AG08396 (cell line): ENCODE measurements at regions not wholly inside any gene's neighbourhood (a gene's known extent, or its start where the extent isn't known, plus 50 kb on each side); places are given as distances from the start of the nearest gene placed in this dataset.
A peak's percentile ranks its signal among the peaks of the same experiment; 100 is the strongest.
"Not testable (repeated sequence)": the region's sequence is repeated elsewhere in the genome, so short reads cannot be mapped to it uniquely, and the experiment has no call there.

Source experiments
- DNase-seq: peaks from one replicate; pipeline ENCODE4 v3.0.0; 2012; ENCODE audit warnings: low spot score, mixed read lengths

- peak; percentile 49 for DNase-seq
Observed at GRCh38 chr5:124963236-124963919, 216.9 kb upstream of the ZNF608 start.

DNA sequence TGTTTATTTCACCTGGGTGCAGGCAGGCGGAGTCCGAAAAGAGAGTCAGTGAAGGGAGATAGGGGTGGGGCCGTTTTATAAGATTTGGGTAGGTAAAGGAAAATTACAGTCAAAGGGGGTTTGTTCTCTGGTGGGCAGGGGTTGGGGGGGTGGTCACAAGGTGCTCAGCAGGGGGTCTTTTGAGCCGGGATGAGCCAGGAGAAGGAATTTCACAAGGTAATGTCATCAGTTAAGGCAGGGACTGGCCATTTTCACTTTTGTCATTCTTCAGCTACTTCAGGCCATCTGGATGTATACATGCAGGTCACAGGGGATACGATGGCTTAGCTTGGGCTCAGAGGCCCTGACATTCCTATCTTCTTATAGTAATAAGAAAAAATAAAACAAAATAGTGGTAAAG, 220.3 kb upstream of the ZNF608 start:
- DNase-seq: not testable (repeated sequence)

DNA sequence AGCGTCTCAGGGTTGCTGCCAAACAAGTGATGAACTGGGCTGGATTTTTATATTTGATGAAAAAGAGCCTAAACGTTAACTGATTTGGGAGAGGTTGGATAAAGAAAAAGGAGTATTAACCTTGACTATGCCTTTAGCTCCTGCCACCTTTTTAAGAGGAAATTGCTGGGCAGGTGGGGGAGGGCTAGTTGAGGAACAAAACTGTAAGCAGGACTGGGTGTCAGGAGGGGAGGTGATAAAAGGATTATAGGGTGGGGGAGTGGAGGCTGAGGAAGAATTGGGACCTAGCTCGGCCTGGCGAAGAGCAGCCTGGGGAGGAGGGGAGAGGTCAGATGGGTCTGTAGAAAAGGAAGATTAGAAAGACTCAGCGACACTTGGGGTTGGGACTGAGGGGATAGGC, 223.9 kb upstream of the ZNF608 start:
- not testable (repeated sequence) for DNase-seq

DNA sequence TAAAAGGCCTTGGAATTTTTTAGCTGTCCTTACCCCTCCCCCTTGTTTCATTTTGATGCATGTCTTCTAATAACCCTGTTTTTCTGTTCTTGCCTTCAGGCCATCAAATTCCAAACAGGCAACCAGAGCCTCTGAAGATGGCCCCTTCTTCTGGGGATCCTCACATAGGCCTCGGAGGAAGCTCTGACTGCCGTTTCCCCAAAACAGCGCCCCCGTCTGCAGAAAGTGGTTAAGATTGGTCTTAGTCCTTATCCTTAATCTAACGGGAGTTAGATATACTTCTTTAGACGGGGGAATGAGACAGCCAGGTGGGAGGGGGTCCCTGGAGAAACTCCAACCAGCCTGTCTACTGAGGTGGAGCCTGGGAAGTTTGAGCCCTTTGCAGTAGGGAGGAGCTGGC, 226.3 kb upstream of the ZNF608 start:
- no peak for DNase-seq

DNA sequence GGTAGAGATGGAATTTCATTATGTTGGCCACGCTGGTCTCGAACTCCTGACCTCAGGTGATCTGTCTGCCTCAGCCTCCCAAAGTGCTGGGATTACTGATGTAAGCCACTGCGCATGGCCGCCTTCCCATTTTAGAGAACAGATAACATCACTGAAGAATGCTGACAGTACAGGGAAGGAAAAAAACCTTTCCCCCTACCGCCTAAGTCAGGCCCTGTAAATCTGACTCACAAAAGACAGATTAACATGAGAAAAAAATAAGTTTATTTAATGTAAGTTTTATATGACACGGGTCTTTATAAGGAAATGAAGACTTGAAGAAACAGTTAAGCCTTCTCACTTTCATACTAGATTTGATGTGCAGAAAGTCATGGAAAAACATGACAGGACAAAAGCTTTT, 227.2 kb upstream of the ZNF608 start:
- DNase-seq: no peak

GRCh38 chr5:124976086-124976485, 229.6 kb upstream of the ZNF608 start:
- DNase-seq: no peak

DNA sequence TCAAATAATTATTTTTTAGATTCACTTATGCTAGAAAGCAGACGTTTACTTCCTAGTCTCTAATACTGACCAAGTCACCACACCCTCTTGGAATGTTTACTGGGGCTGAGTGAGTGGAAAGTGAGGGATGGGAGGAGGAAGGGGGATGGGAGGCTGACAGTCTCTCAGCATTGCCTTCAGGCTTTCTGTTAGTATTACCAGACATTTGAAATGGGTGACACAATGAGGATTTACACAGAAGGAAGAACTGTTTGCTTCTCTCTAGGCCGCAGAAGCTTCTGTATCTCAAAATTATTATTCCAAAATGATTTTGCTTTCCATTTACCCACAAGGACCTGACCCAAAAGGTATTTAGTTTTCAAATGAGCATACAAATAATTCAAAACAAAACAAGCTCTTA, 232.8 kb upstream of the ZNF608 start:
- DNase-seq: peak; percentile 20

DNA sequence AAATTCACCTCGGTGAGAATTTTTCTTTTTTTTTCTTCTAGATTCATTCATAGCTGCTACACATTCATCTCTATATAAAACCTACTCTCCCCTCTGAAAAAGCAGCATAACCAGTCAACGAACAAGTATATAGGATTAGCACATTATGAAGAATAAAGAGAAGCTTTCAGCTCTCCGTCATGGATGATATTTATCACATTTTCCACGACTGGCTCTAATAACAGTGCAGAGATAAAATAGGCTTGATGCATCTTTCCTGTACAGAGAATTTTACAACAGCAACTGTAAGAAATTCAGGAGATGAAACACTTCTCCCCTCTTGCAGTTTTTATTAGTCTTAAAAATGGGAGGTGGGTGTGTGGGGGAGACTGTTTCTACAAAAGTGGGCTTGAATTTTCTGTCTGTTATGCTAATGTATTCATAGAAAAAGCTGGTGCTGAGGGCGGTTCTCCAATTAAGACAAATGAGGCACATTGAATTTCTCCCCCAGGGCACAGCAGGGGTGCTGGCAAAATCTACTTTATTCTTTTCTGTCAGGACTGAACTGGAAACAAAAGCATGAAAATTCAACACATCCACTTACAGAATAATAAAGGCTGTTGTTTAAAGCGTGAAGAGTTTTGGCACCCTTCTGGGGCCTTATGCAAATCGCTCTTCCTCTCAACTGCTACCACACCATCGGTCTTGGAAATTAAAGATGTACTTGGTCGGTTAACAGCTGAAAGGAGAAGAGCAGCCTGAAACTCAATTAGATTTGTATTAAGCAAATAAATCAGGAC, 233.9 kb upstream of the ZNF608 start:
- no peak for DNase-seq

DNA sequence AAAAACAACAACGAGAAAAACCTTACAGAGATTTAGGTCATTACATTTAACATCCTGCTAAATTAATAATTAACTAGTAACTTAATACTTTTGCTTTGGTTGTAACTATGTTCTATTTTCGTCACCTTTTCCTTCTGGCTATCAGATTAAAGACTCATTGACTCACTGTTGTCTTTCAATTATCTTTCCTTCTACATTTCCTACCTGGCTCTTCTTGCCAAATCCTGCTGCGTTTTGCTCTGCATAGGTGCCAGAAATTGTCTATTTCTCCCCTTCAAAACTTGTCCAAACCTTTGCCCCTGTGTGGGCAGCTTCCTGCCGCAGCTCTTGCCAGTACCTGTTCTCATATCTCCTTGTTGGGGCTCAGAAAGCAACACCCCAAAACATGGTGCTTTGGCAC, 235.5 kb upstream of the ZNF608 start:
- no peak for DNase-seq

DNA sequence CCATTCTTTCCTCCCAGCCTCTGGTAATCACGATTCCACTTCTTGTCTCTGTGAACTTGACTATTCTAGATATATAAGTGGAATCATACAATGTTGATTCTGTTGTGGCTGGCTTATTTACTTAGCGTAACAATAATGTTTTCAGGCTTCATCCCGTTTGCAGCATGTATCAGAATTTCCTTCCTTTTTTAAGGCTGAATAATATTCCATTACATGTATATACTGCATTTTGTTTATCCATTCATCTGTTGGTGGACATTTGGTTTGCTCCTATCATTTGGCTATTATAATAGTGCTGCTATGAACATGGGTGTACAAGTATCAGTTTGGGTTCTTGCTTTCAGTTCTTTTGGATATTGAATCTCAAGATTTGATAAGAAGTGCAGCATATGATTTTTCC, 239.7 kb upstream of the ZNF608 start:
- DNase-seq: no peak

GRCh38 chr5:124986667-124987066, 240.2 kb upstream of the ZNF608 start:
- DNase-seq: no peak

- DNase-seq: not testable (repeated sequence)
Observed at GRCh38 chr5:124987786-124988185, 241.3 kb upstream of the ZNF608 start.

- no peak for DNase-seq
Observed at GRCh38 chr5:124990723-124991122, 244.3 kb upstream of the ZNF608 start.

- no peak for DNase-seq
Observed at GRCh38 chr5:124995421-124995820, 249.0 kb upstream of the ZNF608 start.

- DNase-seq: no peak
Observed at GRCh38 chr5:124996023-124996763, 249.8 kb upstream of the ZNF608 start.

- DNase-seq: peak; percentile 18
Observed at GRCh38 chr5:124996764-124997077, 250.3 kb upstream of the ZNF608 start.

DNA sequence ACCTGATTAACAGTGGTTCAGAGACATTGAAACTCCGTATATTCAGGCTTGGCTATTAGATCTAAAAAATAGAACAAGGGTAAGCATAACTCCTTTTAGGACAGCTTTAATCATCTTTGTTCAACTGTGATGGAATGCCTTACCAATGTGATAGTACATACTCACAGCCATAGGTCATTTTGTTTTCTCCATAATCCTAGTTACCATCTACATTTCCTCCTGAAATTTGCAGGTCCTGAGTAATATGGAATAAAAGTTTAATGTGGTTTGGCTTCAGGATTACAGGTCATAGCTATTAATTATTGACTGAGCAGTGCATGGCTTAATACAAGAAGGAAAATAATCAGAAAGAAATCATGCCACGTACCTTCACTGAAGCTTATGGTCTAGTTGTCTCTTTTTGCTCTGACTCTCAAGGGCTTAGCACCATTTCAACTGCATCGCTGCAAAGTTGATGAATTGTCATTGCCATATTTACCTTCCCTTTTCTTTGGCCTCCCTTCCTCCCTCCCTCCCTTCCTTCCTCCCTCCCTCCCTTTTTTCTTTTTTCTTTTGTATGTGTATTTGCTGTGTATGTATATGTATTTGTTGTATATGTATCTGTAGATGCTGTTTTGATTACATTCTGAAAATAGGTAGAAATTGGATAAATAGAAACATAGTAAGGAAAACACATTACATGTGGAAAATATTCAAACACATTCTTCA, 250.9 kb upstream of the ZNF608 start:
- no peak for DNase-seq

GRCh38 chr5:124998520-124998919, 252.1 kb upstream of the ZNF608 start:
- no peak for DNase-seq

GRCh38 chr5:125002727-125003598, 256.5 kb upstream of the ZNF608 start:
- DNase-seq: no peak

- DNase-seq: no peak
Observed at GRCh38 chr5:125004009-125004408, 257.6 kb upstream of the ZNF608 start.

GRCh38 chr5:125005266-125005665, 258.8 kb upstream of the ZNF608 start:
- no peak for DNase-seq
